Activated T-cell treated with anti-CD3 and anti-CD28 coated beads, Interleukin-2, amount 50 U/mL, for 4 hours (primary cell): ENCODE measurements at regions not wholly inside any gene's neighbourhood (a gene's known extent, or its start where the extent isn't known, plus 50 kb on each side); places are given as distances from the start of the nearest gene placed in this dataset.
"Not testable (repeated sequence)": the region's sequence is repeated elsewhere in the genome, so short reads cannot be mapped to it uniquely, and the experiment has no call there.

Source experiments
- ATAC-seq, 2 donors: fragments of 200-7000 bp; cut with Tn5 transposase; one replicate each; pipeline ENCODE4 v1.10.0; 2021
- DNase-seq: peaks from one replicate; pipeline ENCODE4 v3.0.0-alpha.2; 2020
- H3K27me3 Mint-ChIP-seq: one replicate; pipeline ENCODE4 v1.8.0; 2021; ENCODE audit warnings: low read depth, mixed read lengths
- H3K36me3 Mint-ChIP-seq: one replicate; pipeline ENCODE4 v1.8.0; 2022; ENCODE audit warnings: mixed read lengths; ENCODE audit not compliant: insufficient read depth
- H3K4me1 Mint-ChIP-seq: one replicate; pipeline ENCODE4 v1.8.0; 2021; ENCODE audit warnings: low read depth, mixed read lengths
- H3K4me3 Mint-ChIP-seq: one replicate; pipeline ENCODE4 v1.8.0; 2021; ENCODE audit warnings: mild to moderate bottlenecking, moderate library complexity, mixed read lengths
- H3K9me3 Mint-ChIP-seq: one replicate; pipeline ENCODE4 v1.8.0; 2021; ENCODE audit warnings: mixed read lengths

- Mint-ChIP-seq H3K4me3 (no peak overlapping the region), H3K36me3 (no peaks in the 10 kb centered on the region), H3K9me3 (no peaks in the 10 kb centered on the region), H3K27me3 (no peaks in the 10 kb centered on the region), H3K4me1 (peaks cover 20% of the 10 kb centered on the region)
- DNase-seq, result no peak
- no peak for ATAC-seq
These were observed 104.0 kb downstream of the ZNF281 start for GRCh38 chr1:200305806-200306205.

- H3K9me3 Mint-ChIP-seq, result no peaks in the 10 kb centered on the region
- no peaks in the 10 kb centered on the region for H3K36me3 Mint-ChIP-seq
- no peak overlapping the region for H3K4me3 Mint-ChIP-seq
- H3K27me3 Mint-ChIP-seq, result no peaks in the 10 kb centered on the region
- ATAC-seq (no peak), DNase-seq (no peak)
- H3K4me1 Mint-ChIP-seq, result peaks cover 20% of the 10 kb centered on the region
These were observed 105.7 kb downstream of the ZNF281 start for GRCh38 chr1:200304171-200304570.

- no peaks in the 10 kb centered on the region for H3K36me3 Mint-ChIP-seq
- ATAC-seq, result no peak
- H3K4me3 Mint-ChIP-seq, result peak overlapping the region; percentile 86
These were observed 106.9 kb downstream of the ZNF281 start for GRCh38 chr1:200302921-200303290.

GRCh38 chr1:200302192-200302920, 107.5 kb downstream of the ZNF281 start:
- H3K9me3 Mint-ChIP-seq, result no peaks in the 10 kb centered on the region
- no peaks in the 10 kb centered on the region for H3K27me3 Mint-ChIP-seq
- H3K4me1 Mint-ChIP-seq, result peaks cover 18% of the 10 kb centered on the region

More at GRCh38 chr1:200302921-200303290, 106.9 kb downstream of the ZNF281 start:
- no peaks in the 10 kb centered on the region for H3K27me3 Mint-ChIP-seq
- DNase-seq, result no peak
- no peaks in the 10 kb centered on the region for H3K9me3 Mint-ChIP-seq
- H3K4me1 Mint-ChIP-seq, result peaks cover 20% of the 10 kb centered on the region

GRCh38 chr1:200301152-200301551, 108.7 kb downstream of the ZNF281 start:
- DNase-seq, result no peak
- H3K27me3 Mint-ChIP-seq, result no peaks in the 10 kb centered on the region
- no peaks in the 10 kb centered on the region for H3K9me3 Mint-ChIP-seq
- H3K4me1 Mint-ChIP-seq, result peaks cover 12% of the 10 kb centered on the region
- H3K4me3 Mint-ChIP-seq, result peak overlapping the region; percentile 86
- no peaks in the 10 kb centered on the region for H3K36me3 Mint-ChIP-seq
- no peak for ATAC-seq

More at GRCh38 chr1:200302192-200302920, 107.5 kb downstream of the ZNF281 start:
- peak; percentile 94 to 95 for ATAC-seq
- Mint-ChIP-seq H3K36me3 (no peaks in the 10 kb centered on the region), H3K4me3 (peak overlapping the region; percentile 86)
- DNase-seq, result peak; percentile 56

- no peaks in the 10 kb centered on the region for H3K36me3 Mint-ChIP-seq
These were observed 110.3 kb downstream of the ZNF281 start for GRCh38 chr1:200299571-200299970.

GRCh38 chr1:200298242-200298641, 111.6 kb downstream of the ZNF281 start:
- Mint-ChIP-seq H3K4me3 (no peak overlapping the region), H3K36me3 (no peaks in the 10 kb centered on the region), H3K9me3 (no peaks in the 10 kb centered on the region), H3K27me3 (no peaks in the 10 kb centered on the region), H3K4me1 (peaks cover 9% of the 10 kb centered on the region)
- ATAC-seq, result no peak
- DNase-seq, result no peak

More at GRCh38 chr1:200299571-200299970, 110.3 kb downstream of the ZNF281 start:
- Mint-ChIP-seq H3K9me3 (no peaks in the 10 kb centered on the region), H3K4me1 (peaks cover 9% of the 10 kb centered on the region), H3K4me3 (no peak overlapping the region), H3K27me3 (no peaks in the 10 kb centered on the region)
- no peak for DNase-seq
- no peak for ATAC-seq

GRCh38 chr1:200296091-200296661, 113.7 kb downstream of the ZNF281 start:
- H3K4me3 Mint-ChIP-seq, result no peak overlapping the region
- ATAC-seq (no peak), DNase-seq (no peak)
- H3K4me1 Mint-ChIP-seq, result no peaks in the 10 kb centered on the region
- no peaks in the 10 kb centered on the region for H3K36me3 Mint-ChIP-seq
- no peaks in the 10 kb centered on the region for H3K9me3 Mint-ChIP-seq
- H3K27me3 Mint-ChIP-seq, result no peaks in the 10 kb centered on the region

GRCh38 chr1:200294241-200294640, 115.6 kb downstream of the ZNF281 start:
- ATAC-seq (no peak), DNase-seq (no peak)
- Mint-ChIP-seq H3K4me1 (no peaks in the 10 kb centered on the region), H3K9me3 (no peaks in the 10 kb centered on the region), H3K4me3 (no peak overlapping the region), H3K27me3 (no peaks in the 10 kb centered on the region), H3K36me3 (no peaks in the 10 kb centered on the region)

- DNase-seq (no peak), ATAC-seq (no peak)
- Mint-ChIP-seq H3K4me1 (no peaks in the 10 kb centered on the region), H3K9me3 (no peaks in the 10 kb centered on the region), H3K27me3 (no peaks in the 10 kb centered on the region), H3K36me3 (no peaks in the 10 kb centered on the region), H3K4me3 (no peak overlapping the region)
These were observed 117.1 kb downstream of the ZNF281 start for GRCh38 chr1:200292699-200293098.

GRCh38 chr1:200291106-200291505, 118.7 kb downstream of the ZNF281 start:
- H3K36me3 Mint-ChIP-seq, result no peaks in the 10 kb centered on the region

GRCh38 chr1:200290010-200290685, 119.7 kb downstream of the ZNF281 start:
- H3K4me1 Mint-ChIP-seq, result no peaks in the 10 kb centered on the region

More at GRCh38 chr1:200291106-200291505, 118.7 kb downstream of the ZNF281 start:
- H3K4me1 Mint-ChIP-seq, result no peaks in the 10 kb centered on the region
- no peaks in the 10 kb centered on the region for H3K9me3 Mint-ChIP-seq
- no peak for ATAC-seq
- H3K27me3 Mint-ChIP-seq, result no peaks in the 10 kb centered on the region
- no peak for DNase-seq
- H3K4me3 Mint-ChIP-seq, result no peak overlapping the region

GRCh38 chr1:200288226-200288625, 121.6 kb downstream of the ZNF281 start:
- DNase-seq (no peak), ATAC-seq (no peak)
- Mint-ChIP-seq H3K9me3 (no peaks in the 10 kb centered on the region), H3K4me1 (no peaks in the 10 kb centered on the region), H3K27me3 (no peaks in the 10 kb centered on the region), H3K4me3 (no peak overlapping the region), H3K36me3 (no peaks in the 10 kb centered on the region)

More at GRCh38 chr1:200290010-200290685, 119.7 kb downstream of the ZNF281 start:
- ATAC-seq (no peak), DNase-seq (no peak)
- H3K9me3 Mint-ChIP-seq, result no peaks in the 10 kb centered on the region
- no peak overlapping the region for H3K4me3 Mint-ChIP-seq
- no peaks in the 10 kb centered on the region for H3K36me3 Mint-ChIP-seq
- H3K27me3 Mint-ChIP-seq, result no peaks in the 10 kb centered on the region

- not testable (repeated sequence) for ATAC-seq, H3K4me1 Mint-ChIP-seq, H3K27me3 Mint-ChIP-seq, H3K36me3 Mint-ChIP-seq, DNase-seq, H3K4me3 Mint-ChIP-seq, H3K9me3 Mint-ChIP-seq
These were observed 125.6 kb downstream of the ZNF281 start for GRCh38 chr1:200284236-200284635.
